HG02943 (cell line): ENCODE measurements at regions not wholly inside any gene's neighbourhood (a gene's known extent, or its start where the extent isn't known, plus 50 kb on each side); places are given as distances from the start of the nearest gene placed in this dataset.

Source experiments
- ATAC-seq: cut with Tn5 transposase; IDR thresholded peaks from one replicate; pipeline ENCODE4 v1.9.1; 2021; ENCODE audit warnings: mild to moderate bottlenecking, low read depth, moderate library complexity; ENCODE audit not compliant: unreplicated experiment

- no peak for ATAC-seq
Observed at GRCh38 chr20:17010181-17010580, 216.7 kb upstream of the PCSK2 start.

DNA sequence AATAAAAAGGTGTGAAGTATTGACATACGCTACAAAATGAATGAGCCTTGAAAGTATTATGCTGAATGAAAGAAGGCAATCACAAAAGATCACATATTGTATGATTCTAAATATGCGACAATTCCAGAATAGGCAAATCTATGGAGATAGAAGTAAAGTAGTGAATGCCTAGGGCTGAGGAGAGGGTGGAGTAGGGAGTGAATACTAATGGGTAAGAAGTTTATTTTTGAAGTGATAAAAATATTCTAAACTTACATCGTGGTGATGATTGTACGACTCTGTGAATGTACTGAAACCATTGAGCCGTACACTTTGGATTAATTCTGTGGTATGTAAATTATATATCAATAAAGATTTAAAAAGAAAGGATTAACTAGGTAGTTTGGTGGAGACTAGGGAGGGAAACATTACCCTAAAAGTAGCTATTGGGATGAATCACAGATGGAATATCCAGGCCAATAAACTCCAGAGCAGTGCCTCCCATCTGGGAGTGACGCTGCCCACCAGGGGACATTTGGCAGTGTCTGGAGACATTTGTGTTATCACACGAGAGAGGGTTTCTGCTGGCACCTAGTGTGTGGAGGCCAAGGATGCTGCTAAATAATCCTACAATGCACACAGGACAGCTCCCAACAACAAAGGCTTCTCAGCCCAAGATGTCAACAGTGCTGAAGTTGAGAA is 214.2 kb upstream of the PCSK2 start:
- no peak for ATAC-seq

DNA sequence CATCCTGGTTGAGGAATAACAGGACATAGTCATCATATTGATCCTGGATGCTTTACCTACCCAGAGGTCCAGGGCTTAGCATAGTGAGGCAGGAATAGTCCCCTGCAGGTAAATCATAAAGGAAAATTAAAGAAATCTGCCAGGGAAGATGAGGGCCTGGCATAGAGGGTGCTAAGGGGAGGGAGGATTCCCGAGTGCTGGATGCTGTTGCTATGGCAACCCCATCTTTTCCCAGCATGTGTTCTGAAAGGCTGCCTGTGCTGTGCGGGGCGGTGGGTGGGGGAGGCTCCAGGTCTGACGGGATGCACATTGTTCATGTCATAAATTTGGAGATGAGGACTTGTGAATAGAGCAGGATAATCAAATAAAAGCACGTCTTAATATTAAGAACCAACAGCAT is 212.6 kb upstream of the PCSK2 start:
- ATAC-seq: no peak

DNA sequence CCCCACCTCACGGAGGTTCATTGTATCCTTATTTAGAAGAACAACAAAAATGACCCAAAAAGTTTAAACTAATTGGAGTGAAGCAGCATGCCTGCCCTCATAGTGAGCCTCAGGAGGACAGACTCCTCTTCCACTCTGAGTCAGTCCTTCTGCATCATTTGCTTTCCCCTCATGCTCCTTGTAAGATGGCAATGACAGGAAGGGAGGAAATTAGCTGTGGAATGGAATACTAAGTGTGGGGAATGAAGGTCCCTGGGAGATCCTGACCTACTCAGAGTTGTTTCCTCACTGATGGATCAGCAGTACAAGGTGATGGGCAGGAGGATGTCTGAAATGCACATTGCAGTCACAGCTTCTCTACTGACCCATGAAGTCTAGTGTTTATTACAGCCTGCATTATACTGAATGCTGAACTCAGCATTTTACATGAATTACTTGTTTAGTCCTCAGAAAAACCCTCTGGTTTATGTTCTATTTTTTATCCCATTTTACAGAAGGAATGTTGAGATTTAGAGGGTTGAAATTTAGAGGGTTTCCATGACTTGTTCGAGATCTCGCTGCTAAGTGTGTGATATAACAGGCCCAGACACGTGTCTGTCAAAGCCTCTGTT is 212.0 kb upstream of the PCSK2 start:
- no peak for ATAC-seq

DNA sequence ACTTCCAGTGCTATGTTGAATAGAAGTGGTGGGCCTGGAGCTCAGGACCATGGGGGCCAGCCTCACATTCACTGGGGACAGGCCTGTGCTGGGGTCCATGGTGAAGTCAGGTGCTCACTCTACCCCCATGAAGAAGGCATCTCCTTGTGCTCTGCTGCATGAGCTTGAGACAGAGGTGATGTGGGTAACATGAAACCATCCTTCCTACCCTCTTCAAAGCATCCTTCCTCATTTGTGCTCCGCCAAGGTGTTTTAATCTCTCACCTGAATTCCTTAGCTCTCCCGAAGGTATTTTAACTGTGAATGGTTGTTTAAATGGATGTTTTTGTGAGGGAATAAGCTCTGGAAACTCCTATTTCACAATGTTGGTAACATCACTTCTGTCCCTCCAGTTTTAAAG is 209.6 kb upstream of the PCSK2 start:
- ATAC-seq: no peak

DNA sequence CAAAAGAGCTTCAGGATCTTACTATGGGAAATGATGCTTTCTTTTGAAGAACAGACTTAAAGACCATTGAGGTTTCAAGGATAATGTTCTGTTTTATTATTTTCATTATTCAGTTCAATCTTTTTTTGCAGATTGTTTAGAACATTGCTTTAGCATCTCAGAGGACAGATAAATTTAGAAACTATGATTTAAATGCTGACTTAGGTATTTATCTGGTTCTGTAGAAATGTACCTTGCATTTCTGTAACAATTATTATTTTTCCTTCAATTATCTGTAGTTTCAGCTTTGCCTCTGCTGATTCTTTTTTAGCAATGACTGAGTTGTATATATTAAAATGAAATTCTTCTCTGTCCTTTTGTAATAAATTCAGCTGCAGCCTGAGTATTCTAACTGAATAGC is 205.4 kb upstream of the PCSK2 start:
- ATAC-seq: no peak

GRCh38 chr20:17023036-17023435 is 203.8 kb upstream of the PCSK2 start:
- ATAC-seq: no peak

DNA sequence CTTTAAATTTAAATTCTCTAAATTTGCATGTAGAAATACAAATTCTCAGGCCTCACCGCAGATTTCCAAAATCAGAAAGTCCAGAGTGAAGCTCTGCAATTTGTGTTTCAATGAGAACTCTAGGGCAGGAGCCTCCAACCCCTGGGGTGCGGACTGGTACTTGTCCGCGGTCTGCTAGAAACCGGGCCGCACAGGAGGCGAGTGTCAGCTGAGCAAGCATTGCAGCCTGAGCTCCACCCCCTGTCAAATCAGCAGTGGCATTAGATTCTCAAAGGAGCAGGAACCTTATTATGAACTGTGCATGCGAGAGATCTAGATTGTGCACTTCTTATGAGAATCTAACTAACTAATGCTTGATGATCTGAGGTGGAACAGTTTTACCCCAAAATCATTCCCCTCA is 203.0 kb upstream of the PCSK2 start:
- no peak for ATAC-seq

GRCh38 chr20:17024513-17025119 is 202.2 kb upstream of the PCSK2 start:
- no peak for ATAC-seq

DNA sequence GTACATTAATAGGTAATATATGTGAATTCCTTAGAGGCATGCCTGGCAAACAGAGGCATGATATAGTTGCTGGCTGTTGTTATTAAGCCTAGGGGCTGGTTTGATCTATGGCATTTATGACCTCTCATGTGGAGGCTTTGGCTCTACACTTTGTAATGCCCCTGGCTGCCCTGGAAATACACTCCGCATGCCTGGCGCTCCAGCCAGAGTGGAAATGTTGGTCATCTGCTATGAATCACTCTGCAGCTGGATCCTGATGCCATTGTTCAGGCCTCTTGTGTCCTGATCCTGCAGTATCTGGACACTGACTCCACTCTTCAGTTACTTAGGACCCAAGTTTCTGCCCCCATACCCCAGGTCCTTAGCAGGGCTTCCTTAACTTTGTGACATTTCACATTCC is 200.5 kb upstream of the PCSK2 start:
- no peak for ATAC-seq

GRCh38 chr20:17029698-17030097 is 197.1 kb upstream of the PCSK2 start:
- no peak for ATAC-seq

DNA sequence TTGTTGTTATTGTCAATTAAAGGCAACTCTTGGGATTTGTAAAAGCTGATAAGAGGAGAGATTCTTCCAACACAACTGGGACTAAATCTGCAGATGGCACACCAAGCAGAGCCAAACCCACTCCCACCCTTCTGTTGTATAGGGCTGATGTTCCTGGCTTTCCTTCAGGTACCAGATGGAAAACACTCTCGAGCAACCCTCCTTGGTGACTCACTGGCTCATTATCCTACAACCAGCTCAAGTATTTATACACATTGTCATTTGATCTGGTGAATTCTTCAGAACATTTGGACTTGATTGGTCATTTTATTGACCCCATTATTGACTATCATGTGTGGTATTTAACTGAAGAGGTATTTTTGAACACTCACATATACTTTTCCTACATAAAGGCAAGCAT is 190.3 kb upstream of the PCSK2 start:
- no peak for ATAC-seq

- no peak for ATAC-seq
Observed at GRCh38 chr20:17042122-17042521, 184.7 kb upstream of the PCSK2 start.

GRCh38 chr20:17043323-17043722 is 183.5 kb upstream of the PCSK2 start:
- no peak for ATAC-seq

DNA sequence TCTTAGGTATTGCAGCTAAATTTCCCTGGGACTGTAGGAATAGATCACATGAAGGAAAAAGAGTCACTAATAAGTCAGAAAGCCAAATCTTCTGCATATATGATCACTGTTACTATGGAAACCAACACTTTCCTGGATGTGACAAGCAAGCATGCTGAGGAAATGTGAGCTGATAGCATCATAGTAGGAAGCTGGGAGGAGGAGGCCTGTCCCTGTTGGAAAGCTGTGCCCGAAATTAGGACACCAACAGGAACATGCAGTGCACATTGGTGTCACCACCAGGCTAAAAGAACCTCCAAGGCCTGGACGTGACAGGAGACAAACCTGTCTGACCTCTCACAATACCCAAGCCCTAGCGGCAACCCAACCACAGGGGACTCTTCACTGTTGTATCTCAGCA is 181.9 kb upstream of the PCSK2 start:
- ATAC-seq: no peak

DNA sequence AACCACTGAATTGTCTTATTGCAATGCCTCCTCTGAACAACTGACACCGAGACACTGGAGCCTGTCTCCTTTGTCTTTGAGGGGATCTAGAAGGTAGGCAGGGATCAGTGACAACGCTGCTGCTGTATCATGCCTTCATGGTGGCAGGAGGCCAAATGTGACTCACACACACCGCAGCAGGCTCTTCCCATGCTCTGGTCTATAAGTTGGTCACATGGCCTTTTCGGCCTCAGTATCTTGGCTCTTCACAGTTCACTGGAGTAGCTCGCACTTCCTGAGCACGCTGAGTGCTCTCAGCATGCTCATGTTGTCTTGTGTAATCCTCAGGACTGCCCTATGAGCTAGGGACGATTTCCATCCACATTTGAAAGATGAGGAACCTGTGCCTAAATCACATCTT is 167.4 kb upstream of the PCSK2 start:
- ATAC-seq: no peak

GRCh38 chr20:17061715-17062114 is 165.1 kb upstream of the PCSK2 start:
- no peak for ATAC-seq

DNA sequence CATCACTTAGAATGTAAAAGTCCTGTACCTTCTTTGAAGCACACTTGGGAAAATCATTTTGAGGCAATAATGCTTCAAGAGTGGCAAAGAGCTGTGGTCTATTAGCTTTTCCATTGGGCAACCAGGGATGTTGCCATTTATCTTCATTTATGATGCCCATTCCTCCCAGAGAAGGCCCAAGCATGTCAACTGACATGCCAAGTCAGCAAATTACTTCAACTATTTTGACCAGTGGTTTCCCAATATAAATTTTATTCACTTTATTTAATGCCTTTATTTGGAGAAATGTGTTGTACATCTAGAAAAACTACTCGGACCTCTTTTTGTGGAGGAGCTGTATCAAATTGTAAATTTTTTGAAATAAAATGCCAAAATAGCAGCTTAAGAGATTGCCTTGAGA is 164.1 kb upstream of the PCSK2 start:
- no peak for ATAC-seq

DNA sequence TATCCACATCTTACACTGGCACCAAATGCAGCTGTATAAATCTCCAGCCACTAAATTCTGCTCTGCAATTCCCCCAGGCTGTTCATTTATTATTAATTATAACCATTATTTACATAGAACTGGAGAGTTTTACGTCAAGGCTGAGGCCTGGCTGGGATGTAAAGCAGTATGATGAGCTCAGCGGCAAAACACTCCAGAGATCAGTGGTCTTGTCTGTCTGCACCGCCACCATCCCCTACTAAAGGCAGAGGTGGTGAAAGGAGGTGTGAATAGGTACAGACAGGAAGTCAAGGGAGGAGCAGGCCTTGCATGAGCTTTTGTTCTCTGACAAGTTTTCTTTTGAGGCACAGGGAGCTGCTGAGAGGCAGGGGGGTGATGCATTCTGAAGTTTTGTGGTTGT is 159.9 kb upstream of the PCSK2 start:
- no peak for ATAC-seq

- ATAC-seq: no peak
Observed at GRCh38 chr20:17068084-17068711, 158.6 kb upstream of the PCSK2 start.

GRCh38 chr20:17077030-17077429 is 149.8 kb upstream of the PCSK2 start:
- no peak for ATAC-seq

DNA sequence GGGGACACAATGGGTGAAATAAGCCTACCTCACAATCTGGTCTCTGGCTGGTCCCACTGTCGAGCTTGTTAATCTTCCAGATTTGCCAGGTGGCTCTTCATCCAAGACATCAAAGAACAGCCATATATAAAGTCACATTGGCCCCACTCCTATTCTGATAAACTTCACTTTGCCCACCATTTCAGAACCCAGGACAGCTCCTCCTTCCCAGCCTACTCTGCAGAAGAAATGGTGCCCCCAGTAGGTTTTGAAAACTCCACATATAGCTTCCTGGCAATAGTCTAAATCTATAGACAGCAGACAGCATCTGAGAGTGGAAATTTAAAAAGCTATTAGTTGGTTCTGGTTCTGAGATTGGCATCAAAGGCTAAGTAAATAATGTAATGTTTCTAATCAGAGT is 143.1 kb upstream of the PCSK2 start:
- ATAC-seq: no peak
